ENCODE measurements at regions not wholly inside any gene's neighbourhood (a gene's known extent, or its start where the extent isn't known, plus 50 kb on each side); places are given as distances from the start of the nearest gene placed in this dataset.

DNA sequence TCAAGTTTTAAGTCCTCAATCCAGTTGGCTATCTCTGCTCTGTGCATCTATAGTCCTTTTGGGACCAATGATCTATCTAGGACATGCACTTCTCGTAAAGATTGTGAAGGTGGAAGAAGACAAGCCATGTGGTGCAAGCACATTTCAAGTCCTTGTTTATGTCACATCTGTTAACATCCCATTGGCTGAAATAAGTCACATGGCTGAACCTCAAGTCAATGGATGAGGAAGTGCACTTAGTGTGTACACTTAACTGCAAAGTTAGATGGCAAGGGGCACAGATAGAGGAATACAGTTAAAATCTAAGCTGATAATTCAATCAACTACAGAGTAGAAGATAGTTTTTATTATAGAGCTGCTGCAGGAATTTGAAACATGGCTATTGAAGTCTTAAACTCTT lies 362.8 kb upstream of the TBX3 start:
- no peaks in the 10 kb centered on the region for H3K36me3 ChIP-seq (ENCODE audit: low read depth)
- in situ Hi-C loops (cut with MboI) = no loop called here
- peaks cover 3% of the 10 kb centered on the region; the same call in 1 of the 2 replicates for H3K9me2 ChIP-seq (ENCODE audit: insufficient read depth)
- no peaks in the 10 kb centered on the region for H4K20me1 ChIP-seq (ENCODE audit: insufficient read depth)
- no peaks in the 10 kb centered on the region for H3K27me3 ChIP-seq (replicated peaks; ENCODE audit: insufficient read depth)
- no peak overlapping the region for H3K4me2 ChIP-seq (ENCODE audit: unreplicated experiment)
- H3K9ac ChIP-seq = no peak overlapping the region
- H3F3A ChIP-seq (ENCODE audit: insufficient read depth) = no peaks in the 10 kb centered on the region
- H3K27ac ChIP-seq = no peak overlapping the region
- H3K4me3 ChIP-seq = no peak overlapping the region
- H3K4me1 ChIP-seq (ENCODE audit: insufficient read depth) = no peaks in the 10 kb centered on the region
- DNase-seq = no peak
- no peaks in the 10 kb centered on the region for H3K79me2 ChIP-seq (ENCODE audit: insufficient read depth)
- H3K9me3 ChIP-seq (ENCODE audit: low read depth) = no peaks in the 10 kb centered on the region
- H2AFZ ChIP-seq = no peak overlapping the region
- 48 to 76% methylated on average over 1 of the region's 1 CpG for WGBS, 2 experiments (ENCODE audit: low coverage in 1 of 2, low lambda C conversion rate in 2 of 2, missing lambda C conversion rate in 2 of 2)
- TF ChIP-seq EZH2 (IDR thresholded peaks at IDR 0.05; ENCODE audit: insufficient read depth, poor library complexity, severe bottlenecking) = no peak
- TF ChIP-seq EZH2phosphoT487 (IDR thresholded peaks at IDR 0.05; ENCODE audit: insufficient read depth, low read depth) = no peak

DNA sequence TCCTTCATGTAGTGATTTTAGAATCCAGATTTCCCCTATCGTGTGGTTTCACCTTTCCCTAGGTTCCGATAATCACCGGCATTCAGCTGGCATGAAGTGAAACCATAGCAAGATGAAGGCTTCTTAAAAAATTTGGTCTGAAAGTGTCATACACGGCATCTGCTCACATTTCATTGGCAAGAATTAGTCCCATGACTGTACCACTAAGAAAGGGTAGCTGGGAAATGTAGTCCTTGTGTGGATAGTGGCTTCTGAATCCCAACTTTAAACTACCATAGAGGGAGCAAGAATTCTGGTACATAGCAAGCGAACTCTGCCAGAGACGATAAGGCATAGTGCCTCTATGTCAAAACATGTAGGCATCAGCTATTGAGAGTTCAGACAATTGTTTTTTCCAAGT lies 360.1 kb upstream of the TBX3 start:
- in situ Hi-C loops (cut with MboI) = no loop called here
- no peaks in the 10 kb centered on the region for H4K20me1 ChIP-seq (ENCODE audit: insufficient read depth)
- H3K27me3 ChIP-seq (replicated peaks; ENCODE audit: insufficient read depth) = no peaks in the 10 kb centered on the region
- H2AFZ ChIP-seq = no peak overlapping the region
- H3F3A ChIP-seq (ENCODE audit: insufficient read depth) = no peaks in the 10 kb centered on the region
- H3K9me3 ChIP-seq (ENCODE audit: low read depth) = no peaks in the 10 kb centered on the region
- H3K9me2 ChIP-seq (ENCODE audit: insufficient read depth) = peaks cover under 1% of the 10 kb centered on the region; the same call in 1 of the 2 replicates
- peak; percentile 3 for DNase-seq
- no peak overlapping the region for H3K9ac ChIP-seq
- no peak overlapping the region for H3K4me2 ChIP-seq (ENCODE audit: unreplicated experiment)
- H3K27ac ChIP-seq = no peak overlapping the region
- H3K4me3 ChIP-seq = no peak overlapping the region
- H3K36me3 ChIP-seq (ENCODE audit: low read depth) = no peaks in the 10 kb centered on the region
- TF ChIP-seq EZH2 (IDR thresholded peaks at IDR 0.05; ENCODE audit: insufficient read depth, poor library complexity, severe bottlenecking) (no peak), EZH2phosphoT487 (IDR thresholded peaks at IDR 0.05; ENCODE audit: insufficient read depth, low read depth) (no peak)
- no peaks in the 10 kb centered on the region for H3K79me2 ChIP-seq (ENCODE audit: insufficient read depth)
- 86 to 89% methylated on average over 6 of the region's 6 CpGs for WGBS, 2 experiments (ENCODE audit: low coverage in 1 of 2, low lambda C conversion rate in 2 of 2, missing lambda C conversion rate in 2 of 2)
- H3K4me1 ChIP-seq (ENCODE audit: insufficient read depth) = no peaks in the 10 kb centered on the region

DNA sequence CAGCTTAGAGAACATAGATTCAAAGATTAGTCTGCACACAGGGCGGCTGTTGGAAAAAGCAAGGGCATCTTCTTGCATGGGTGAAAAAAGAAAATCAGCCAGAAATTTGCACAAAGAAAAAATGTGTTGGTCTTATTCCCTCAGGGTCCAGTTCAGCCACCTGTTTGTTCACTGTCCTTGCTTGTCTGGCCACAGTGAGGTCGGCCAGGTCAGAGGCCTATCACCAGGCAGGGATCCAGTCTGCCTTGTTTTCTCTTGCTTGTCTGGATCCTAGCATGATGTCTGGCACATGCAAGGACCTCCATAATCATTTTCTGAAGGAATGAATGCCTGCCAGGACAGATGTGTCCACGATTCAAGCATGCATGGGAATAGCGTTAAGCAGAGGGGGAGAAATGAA lies 359.1 kb upstream of the TBX3 start:
- Histone ChIP-seq H3K4me2 (ENCODE audit: unreplicated experiment) (no peak overlapping the region), H2AFZ (no peak overlapping the region), H3K36me3 (ENCODE audit: low read depth) (no peaks in the 10 kb centered on the region), H3K27ac (no peak overlapping the region), H3K4me3 (no peak overlapping the region), H3K4me1 (ENCODE audit: insufficient read depth) (no peaks in the 10 kb centered on the region), H3K9me2 (ENCODE audit: insufficient read depth) (no peaks in the 10 kb centered on the region), H3K9me3 (ENCODE audit: low read depth) (no peaks in the 10 kb centered on the region), H3K79me2 (ENCODE audit: insufficient read depth) (no peaks in the 10 kb centered on the region), H4K20me1 (ENCODE audit: insufficient read depth) (no peaks in the 10 kb centered on the region), H3K27me3 (replicated peaks; ENCODE audit: insufficient read depth) (no peaks in the 10 kb centered on the region), H3K9ac (no peak overlapping the region), H3F3A (ENCODE audit: insufficient read depth) (no peaks in the 10 kb centered on the region)
- no peak for DNase-seq
- 54 to 58% methylated on average over 4 of the region's 4 CpGs for WGBS, 2 experiments (ENCODE audit: low coverage in 1 of 2, low lambda C conversion rate in 2 of 2, missing lambda C conversion rate in 2 of 2)
- in situ Hi-C loops (cut with MboI) = no loop called here
- TF ChIP-seq EZH2 (IDR thresholded peaks at IDR 0.05; ENCODE audit: insufficient read depth, poor library complexity, severe bottlenecking) (no peak), EZH2phosphoT487 (IDR thresholded peaks at IDR 0.05; ENCODE audit: insufficient read depth, low read depth) (no peak)

DNA sequence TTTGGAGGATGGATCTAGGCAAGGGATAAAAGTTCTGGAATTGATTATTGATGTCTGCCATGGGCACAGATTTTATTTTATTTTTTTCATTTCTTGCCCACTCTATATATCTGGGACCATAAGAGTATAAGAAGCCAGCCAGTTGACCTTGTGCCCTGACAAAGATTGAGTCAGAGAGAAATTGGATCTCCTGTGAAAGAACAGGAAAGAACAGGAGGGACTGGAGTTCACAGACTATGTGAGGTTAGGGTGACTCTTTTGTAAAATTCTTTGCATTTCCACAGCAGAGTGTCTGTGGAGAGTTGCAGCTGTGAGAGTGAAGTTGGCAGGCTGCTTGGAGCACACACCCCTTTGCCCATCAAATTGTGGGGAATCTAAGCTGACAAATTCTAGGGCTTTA lies 358.4 kb upstream of the TBX3 start:
- H2AFZ ChIP-seq = no peak overlapping the region
- H4K20me1 ChIP-seq (ENCODE audit: insufficient read depth) = no peaks in the 10 kb centered on the region
- no peaks in the 10 kb centered on the region for H3K9me3 ChIP-seq (ENCODE audit: low read depth)
- no peaks in the 10 kb centered on the region for H3F3A ChIP-seq (ENCODE audit: insufficient read depth)
- H3K4me2 ChIP-seq (ENCODE audit: unreplicated experiment) = no peak overlapping the region
- no peaks in the 10 kb centered on the region for H3K27me3 ChIP-seq (replicated peaks; ENCODE audit: insufficient read depth)
- in situ Hi-C loops (cut with MboI) = no loop called here
- no peak overlapping the region for H3K27ac ChIP-seq
- TF ChIP-seq EZH2 (IDR thresholded peaks at IDR 0.05; ENCODE audit: insufficient read depth, poor library complexity, severe bottlenecking) (no peak), EZH2phosphoT487 (IDR thresholded peaks at IDR 0.05; ENCODE audit: insufficient read depth, low read depth) (no peak)
- H3K9me2 ChIP-seq (ENCODE audit: insufficient read depth) = no peaks in the 10 kb centered on the region
- H3K36me3 ChIP-seq (ENCODE audit: low read depth) = no peaks in the 10 kb centered on the region
- no peak for DNase-seq
- no peak overlapping the region for H3K4me3 ChIP-seq
- H3K9ac ChIP-seq = no peak overlapping the region
- H3K79me2 ChIP-seq (ENCODE audit: insufficient read depth) = no peaks in the 10 kb centered on the region
- no peaks in the 10 kb centered on the region for H3K4me1 ChIP-seq (ENCODE audit: insufficient read depth)

DNA sequence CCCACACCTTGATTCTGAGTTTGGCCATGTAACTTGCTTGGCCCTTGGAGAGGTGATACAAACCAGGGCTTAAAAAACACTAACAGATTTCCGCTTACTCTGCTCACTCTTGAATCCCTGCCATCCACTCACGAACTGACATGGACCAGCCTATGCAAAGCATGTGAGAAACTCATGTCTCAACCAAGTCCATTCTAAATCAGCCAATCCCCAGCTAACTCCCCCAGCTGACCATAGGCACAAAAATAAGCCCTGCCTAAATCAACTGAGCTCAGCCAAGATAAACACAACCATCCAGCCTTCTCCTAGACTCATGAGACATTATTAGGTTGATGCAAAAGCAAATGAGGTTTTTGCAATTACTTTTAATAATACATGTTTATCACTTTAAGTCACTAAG lies 353.9 kb upstream of the TBX3 start:
- TF ChIP-seq EZH2 (IDR thresholded peaks at IDR 0.05; ENCODE audit: insufficient read depth, poor library complexity, severe bottlenecking) (no peak), EZH2phosphoT487 (IDR thresholded peaks at IDR 0.05; ENCODE audit: insufficient read depth, low read depth) (no peak)
- Histone ChIP-seq H3K27me3 (replicated peaks; ENCODE audit: insufficient read depth) (no peaks in the 10 kb centered on the region), H3K4me3 (no peak overlapping the region), H3K9ac (no peak overlapping the region), H4K20me1 (ENCODE audit: insufficient read depth) (no peaks in the 10 kb centered on the region), H3F3A (ENCODE audit: insufficient read depth) (no peaks in the 10 kb centered on the region), H3K27ac (no peak overlapping the region), H3K79me2 (ENCODE audit: insufficient read depth) (no peaks in the 10 kb centered on the region), H3K9me2 (ENCODE audit: insufficient read depth) (no peaks in the 10 kb centered on the region), H3K9me3 (ENCODE audit: low read depth) (no peaks in the 10 kb centered on the region), H3K4me2 (ENCODE audit: unreplicated experiment) (no peak overlapping the region), H2AFZ (no peak overlapping the region), H3K4me1 (ENCODE audit: insufficient read depth) (no peaks in the 10 kb centered on the region), H3K36me3 (ENCODE audit: low read depth) (no peaks in the 10 kb centered on the region)
- in situ Hi-C loops (cut with MboI) = no loop called here
- no peak for DNase-seq
- 57 to 59% methylated on average over 2 of the region's 2 CpGs for WGBS, 2 experiments (ENCODE audit: low coverage in 1 of 2, low lambda C conversion rate in 2 of 2, missing lambda C conversion rate in 2 of 2)

Measured in GM23248 (cell line).